ENCODE measurements at regions not wholly inside any gene's neighbourhood (a gene's known extent, or its start where the extent isn't known, plus 50 kb on each side); places are given as distances from the start of the nearest gene placed in this dataset.
A peak's percentile ranks its signal among the peaks of the same experiment; 100 is the strongest.
"Not testable (repeated sequence)": the region's sequence is repeated elsewhere in the genome, so short reads cannot be mapped to it uniquely, and the experiment has no call there.

- Histone ChIP-seq H3K4me1 (peaks cover 0 to 29% of the 10 kb centered on the region in 2 donors), H3K4me3 (no peak overlapping the region), H3K9me3 (no peaks in the 10 kb centered on the region), H3K27me3 (no peaks in the 10 kb centered on the region), H3K36me3 (no peaks in the 10 kb centered on the region), H3K27ac (peak overlapping the region in 1 of 2 donors; percentile 54)
- TF ChIP-seq CTCF (IDR thresholded peaks at IDR 0.05), result no peak
- no peak for DNase-seq (ENCODE audit: low spot score)
These were observed 129.4 kb upstream of the RASA1 start for GRCh38 chr5:87138091-87138805.

GRCh38 chr5:87139795-87140194, 127.9 kb upstream of the RASA1 start:
- Histone ChIP-seq H3K36me3 (no peaks in the 10 kb centered on the region), H3K4me3 (no peak overlapping the region), H3K27me3 (no peaks in the 10 kb centered on the region), H3K27ac (no peak overlapping the region), H3K4me1 (peaks cover 0 to 29% of the 10 kb centered on the region in 2 donors), H3K9me3 (no peaks in the 10 kb centered on the region)
- no peak for DNase-seq (ENCODE audit: low spot score)
- no peak for TF ChIP-seq CTCF (IDR thresholded peaks at IDR 0.05)

GRCh38 chr5:87141544-87141943, 126.1 kb upstream of the RASA1 start:
- Histone ChIP-seq H3K4me3 (no peak overlapping the region), H3K4me1 (peaks cover 0 to 22% of the 10 kb centered on the region in 2 donors), H3K27ac (no peak overlapping the region), H3K36me3 (no peaks in the 10 kb centered on the region), H3K27me3 (no peaks in the 10 kb centered on the region), H3K9me3 (no peaks in the 10 kb centered on the region)
- no peak for TF ChIP-seq CTCF (IDR thresholded peaks at IDR 0.05)
- no peak for DNase-seq (ENCODE audit: low spot score)

GRCh38 chr5:87145853-87146252, 121.8 kb upstream of the RASA1 start:
- H3K4me1 ChIP-seq; DNase-seq (ENCODE audit: low spot score); H3K4me3 ChIP-seq; H3K9me3 ChIP-seq; H3K27ac ChIP-seq; H3K27me3 ChIP-seq; H3K36me3 ChIP-seq: not testable (repeated sequence)

GRCh38 chr5:87147441-87147840, 120.2 kb upstream of the RASA1 start:
- H3K36me3 ChIP-seq, result no peaks in the 10 kb centered on the region
- DNase-seq (ENCODE audit: low spot score), result no peak
- TF ChIP-seq CTCF (IDR thresholded peaks at IDR 0.05), result no peak
- no peaks in the 10 kb centered on the region for H3K9me3 ChIP-seq
- no peaks in the 10 kb centered on the region for H3K4me1 ChIP-seq
- H3K27me3 ChIP-seq, result no peaks in the 10 kb centered on the region
- no peak overlapping the region for H3K4me3 ChIP-seq
- no peak overlapping the region for H3K27ac ChIP-seq

GRCh38 chr5:87150630-87151029, 117.1 kb upstream of the RASA1 start:
- no peak for TF ChIP-seq CTCF (IDR thresholded peaks at IDR 0.05)
- Histone ChIP-seq H3K4me3 (no peak overlapping the region), H3K36me3 (no peaks in the 10 kb centered on the region), H3K4me1 (no peaks in the 10 kb centered on the region), H3K27me3 (no peaks in the 10 kb centered on the region), H3K27ac (no peak overlapping the region), H3K9me3 (no peaks in the 10 kb centered on the region)
- DNase-seq (ENCODE audit: low spot score), result no peak
